Nephron (organoid): ENCODE measurements at regions not wholly inside any gene's neighbourhood (a gene's known extent, or its start where the extent isn't known, plus 50 kb on each side); places are given as distances from the start of the nearest gene placed in this dataset.
A peak's percentile ranks its signal among the peaks of the same experiment; 100 is the strongest.

ENCODE experiments used
- H3K27ac Mint-ChIP-seq, 3 experiments: 2 replicates each; pipeline ENCODE4 v1.8.0; 2020; ENCODE audit warnings: mixed read lengths in 3 of 3, mild to moderate bottlenecking in 2 of 3, moderate library complexity in 1 of 3
- H3K27me3 Mint-ChIP-seq: 2 replicates; pipeline ENCODE4 v1.8.0; 2021; ENCODE audit warnings: low read depth, mild to moderate bottlenecking, moderate library complexity, mixed read lengths
- H3K36me3 Mint-ChIP-seq: 2 replicates; pipeline ENCODE4 v1.8.0; 2020; ENCODE audit warnings: low read depth, mixed read lengths
- H3K4me1 Mint-ChIP-seq: 2 replicates; pipeline ENCODE4 v1.8.0; 2020; ENCODE audit warnings: mixed read lengths
- H3K4me3 Mint-ChIP-seq, 3 experiments: 2 replicates each; pipeline ENCODE4 v1.8.0; 2020; ENCODE audit warnings: mild to moderate bottlenecking in 3 of 3, mixed read lengths in 3 of 3, moderate library complexity in 2 of 3
- H3K9me3 Mint-ChIP-seq: 2 replicates; pipeline ENCODE4 v1.8.0; 2020; ENCODE audit warnings: mixed read lengths
- CTCF ChIP-seq, 3 experiments: fragments of 200-600 bp; sonication (generic); IDR thresholded peaks; one replicate each; pipeline ENCODE4 v1.5.0; 2021; ENCODE audit warnings: antibody characterized with exemption in 3 of 3; ENCODE audit not compliant: unreplicated experiment in 3 of 3

GRCh38 chr4:46684041-46684440 is 225.0 kb downstream of the COX7B2 start:
- no peak overlapping the region for H3K4me3 Mint-ChIP-seq
- peaks cover 3% of the 10 kb centered on the region for H3K9me3 Mint-ChIP-seq
- no peak for TF ChIP-seq CTCF (IDR thresholded peaks at IDR 0.05; ENCODE audit: unreplicated experiment in 3 of 3)
- H3K27me3 Mint-ChIP-seq: no peaks in the 10 kb centered on the region
- no peak overlapping the region for H3K27ac Mint-ChIP-seq
- H3K36me3 Mint-ChIP-seq: no peaks in the 10 kb centered on the region
- no peaks in the 10 kb centered on the region for H3K4me1 Mint-ChIP-seq

DNA sequence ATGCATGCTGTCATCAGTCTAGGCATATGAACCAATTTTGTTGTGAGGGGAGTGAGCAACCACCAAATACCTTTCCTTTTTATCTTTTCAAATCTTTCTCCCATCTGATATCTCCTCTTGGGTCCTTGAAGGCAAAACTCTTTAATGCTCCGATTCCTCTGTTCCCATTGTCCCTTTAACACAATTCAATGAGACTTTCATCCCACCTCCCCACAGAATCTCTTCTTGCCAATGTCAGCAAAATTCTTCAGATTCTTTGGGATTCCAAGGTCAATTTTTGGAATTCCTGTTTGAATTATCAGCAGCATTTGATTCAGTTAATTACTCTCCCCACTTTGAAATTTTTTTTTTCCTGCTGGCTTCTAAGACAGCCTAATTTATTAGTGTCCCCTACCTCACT is 232.7 kb downstream of the COX7B2 start:
- TF ChIP-seq CTCF (IDR thresholded peaks at IDR 0.05; ENCODE audit: unreplicated experiment in 3 of 3): no peak
- Mint-ChIP-seq H3K4me3 (no peak overlapping the region), H3K27ac (no peak overlapping the region), H3K4me1 (no peaks in the 10 kb centered on the region), H3K36me3 (no peaks in the 10 kb centered on the region), H3K27me3 (no peaks in the 10 kb centered on the region), H3K9me3 (peaks cover 11% of the 10 kb centered on the region)

DNA sequence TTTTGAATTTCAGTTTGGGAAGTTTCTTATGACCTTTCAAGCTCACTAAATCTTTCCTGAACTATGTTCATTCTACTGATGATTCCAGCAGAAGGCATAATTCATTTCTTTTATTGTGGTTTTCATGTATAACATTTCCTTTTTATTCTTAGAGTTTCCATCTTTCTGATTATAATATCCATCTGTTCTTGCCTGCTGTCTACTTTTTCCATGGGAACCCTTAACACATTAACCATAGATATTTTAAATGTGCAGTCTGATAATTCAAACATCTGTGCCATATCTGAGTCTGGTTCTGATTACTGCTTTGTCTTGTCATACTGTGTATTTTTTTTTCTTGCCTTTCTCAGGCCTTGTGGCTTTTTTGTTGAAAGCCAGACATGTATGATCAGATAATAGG is 234.7 kb downstream of the COX7B2 start:
- Mint-ChIP-seq H3K36me3 (no peaks in the 10 kb centered on the region), H3K27me3 (no peaks in the 10 kb centered on the region), H3K27ac (no peak overlapping the region), H3K4me1 (no peaks in the 10 kb centered on the region), H3K9me3 (peaks cover 11% of the 10 kb centered on the region), H3K4me3 (no peak overlapping the region)
- TF ChIP-seq CTCF (IDR thresholded peaks at IDR 0.05; ENCODE audit: unreplicated experiment in 3 of 3): no peak

GRCh38 chr4:46667790-46668189 is 241.3 kb downstream of the COX7B2 start:
- TF ChIP-seq CTCF (IDR thresholded peaks at IDR 0.05; ENCODE audit: unreplicated experiment in 3 of 3): no peak
- Mint-ChIP-seq H3K27ac (no peak overlapping the region), H3K9me3 (peaks cover 6% of the 10 kb centered on the region), H3K36me3 (no peaks in the 10 kb centered on the region), H3K27me3 (no peaks in the 10 kb centered on the region), H3K4me1 (no peaks in the 10 kb centered on the region), H3K4me3 (no peak overlapping the region)

DNA sequence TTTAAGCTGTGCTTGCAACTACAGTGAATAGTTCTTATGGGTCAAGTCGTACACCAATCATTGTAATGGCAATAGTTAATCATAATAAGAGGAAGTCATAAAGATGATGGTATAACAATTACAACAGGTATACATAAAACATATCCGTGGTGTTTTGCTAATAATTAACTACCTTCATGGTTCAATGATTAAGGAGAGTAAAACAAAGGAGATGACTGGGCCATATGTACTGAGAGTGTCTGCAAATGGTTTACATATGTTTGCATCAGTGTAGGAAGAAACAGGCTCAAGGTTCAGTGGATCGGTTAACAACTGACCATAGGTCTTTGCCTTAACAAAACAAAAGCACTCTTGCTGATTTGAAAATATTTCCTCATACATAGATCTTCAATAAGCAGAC is 253.0 kb downstream of the COX7B2 start:
- TF ChIP-seq CTCF (IDR thresholded peaks at IDR 0.05; ENCODE audit: unreplicated experiment in 3 of 3): no peak
- H3K27ac Mint-ChIP-seq: peak overlapping the region in 2 of 3 experiments; percentile 1 to 35
- H3K4me3 Mint-ChIP-seq: no peak overlapping the region
- no peaks in the 10 kb centered on the region for H3K27me3 Mint-ChIP-seq
- H3K9me3 Mint-ChIP-seq: no peaks in the 10 kb centered on the region
- no peaks in the 10 kb centered on the region for H3K36me3 Mint-ChIP-seq
- H3K4me1 Mint-ChIP-seq: no peaks in the 10 kb centered on the region

DNA sequence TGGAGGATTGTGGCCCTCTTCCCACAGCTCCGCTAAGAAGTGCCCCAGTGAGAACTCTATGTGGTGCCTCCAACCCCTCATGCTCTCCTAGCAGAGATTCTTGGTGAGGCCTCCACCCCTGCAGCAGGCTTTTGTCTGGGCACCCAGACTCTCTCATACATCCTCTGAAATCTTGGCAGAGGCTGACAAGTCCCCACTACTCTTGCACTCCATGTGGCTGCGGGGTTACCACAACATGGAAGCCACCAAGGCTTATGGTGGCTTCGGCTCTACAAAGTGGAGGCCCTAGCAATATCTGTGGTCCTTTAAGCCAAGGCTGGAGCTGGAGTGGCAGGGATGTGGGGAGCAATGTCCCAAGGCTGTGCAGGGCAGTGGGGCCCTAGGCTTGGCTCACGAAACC is 255.2 kb downstream of the COX7B2 start:
- Mint-ChIP-seq H3K27ac (no peak overlapping the region), H3K27me3 (no peaks in the 10 kb centered on the region), H3K9me3 (no peaks in the 10 kb centered on the region), H3K4me3 (no peak overlapping the region), H3K4me1 (no peaks in the 10 kb centered on the region), H3K36me3 (no peaks in the 10 kb centered on the region)
- no peak for TF ChIP-seq CTCF (IDR thresholded peaks at IDR 0.05; ENCODE audit: unreplicated experiment in 3 of 3)
